SU-DHL-6 (cell line): ENCODE measurements at regions not wholly inside any gene's neighbourhood (a gene's known extent, or its start where the extent isn't known, plus 50 kb on each side); places are given as distances from the start of the nearest gene placed in this dataset.

Experiments
- EZH2phosphoT487 ChIP-seq: fragments of 200-600 bp; sonication (generic), shearing (Covaris generic); conservative IDR thresholded peaks from 2 replicates; pipeline ENCODE4 v1.6.1; 2018; ENCODE audit warnings: mild to moderate bottlenecking, antibody characterized with exemption, low read length, moderate library complexity, mixed read lengths
- TF ChIP-seq, protein P1 (sequence below): fragments of 200-600 bp; sonication (generic); IDR thresholded peaks from one replicate; pipeline ENCODE4 v1.5.1; 2017; ENCODE audit warnings: antibody characterized with exemption, mild to moderate bottlenecking, low read length, moderate library complexity; ENCODE audit not compliant: insufficient read depth, poor library complexity, severe bottlenecking

DNA sequence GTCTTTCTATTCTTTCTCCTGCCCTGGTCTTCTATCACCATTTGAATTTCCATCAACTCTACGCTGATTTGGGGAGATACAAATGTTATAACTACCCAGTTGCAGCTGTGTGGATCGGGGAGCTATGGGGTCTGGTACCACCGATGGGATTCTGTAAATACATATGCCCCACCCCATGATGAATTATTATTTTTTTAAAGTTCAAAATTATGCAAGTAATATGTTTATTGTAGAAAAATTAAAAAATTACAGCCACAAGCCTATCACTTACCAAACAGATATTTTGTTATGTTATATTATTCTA is 52.4 kb upstream of the CLMP start:
- TF ChIP-seq, protein P1, sequence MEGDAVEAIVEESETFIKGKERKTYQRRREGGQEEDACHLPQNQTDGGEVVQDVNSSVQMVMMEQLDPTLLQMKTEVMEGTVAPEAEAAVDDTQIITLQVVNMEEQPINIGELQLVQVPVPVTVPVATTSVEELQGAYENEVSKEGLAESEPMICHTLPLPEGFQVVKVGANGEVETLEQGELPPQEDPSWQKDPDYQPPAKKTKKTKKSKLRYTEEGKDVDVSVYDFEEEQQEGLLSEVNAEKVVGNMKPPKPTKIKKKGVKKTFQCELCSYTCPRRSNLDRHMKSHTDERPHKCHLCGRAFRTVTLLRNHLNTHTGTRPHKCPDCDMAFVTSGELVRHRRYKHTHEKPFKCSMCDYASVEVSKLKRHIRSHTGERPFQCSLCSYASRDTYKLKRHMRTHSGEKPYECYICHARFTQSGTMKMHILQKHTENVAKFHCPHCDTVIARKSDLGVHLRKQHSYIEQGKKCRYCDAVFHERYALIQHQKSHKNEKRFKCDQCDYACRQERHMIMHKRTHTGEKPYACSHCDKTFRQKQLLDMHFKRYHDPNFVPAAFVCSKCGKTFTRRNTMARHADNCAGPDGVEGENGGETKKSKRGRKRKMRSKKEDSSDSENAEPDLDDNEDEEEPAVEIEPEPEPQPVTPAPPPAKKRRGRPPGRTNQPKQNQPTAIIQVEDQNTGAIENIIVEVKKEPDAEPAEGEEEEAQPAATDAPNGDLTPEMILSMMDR, result no peak
- TF ChIP-seq EZH2phosphoT487, result no peak
